ENCODE measurements at regions not wholly inside any gene's neighbourhood (a gene's known extent, or its start where the extent isn't known, plus 50 kb on each side); places are given as distances from the start of the nearest gene placed in this dataset.

- H3K27ac ChIP-seq (ENCODE audit: low read depth): no peak overlapping the region
- H3K27me3 Mint-ChIP-seq (ENCODE audit: insufficient read depth, low read depth, poor library complexity): no peaks in the 10 kb centered on the region
- peaks cover 10% of the 10 kb centered on the region; the same call in 1 of the 2 replicates for H3K9me2 ChIP-seq (ENCODE audit: insufficient read depth)
- no peaks in the 10 kb centered on the region for H3K36me3 ChIP-seq (ENCODE audit: insufficient read depth)
- no peaks in the 10 kb centered on the region for H3K27me3 ChIP-seq (ENCODE audit: insufficient read depth)
- DNase-seq (ENCODE audit: low spot score): no peak
- H3K4me2 ChIP-seq: no peak overlapping the region
- H3F3A ChIP-seq (replicated peaks; ENCODE audit: low read depth): no peaks in the 10 kb centered on the region
- H3K9me3 Mint-ChIP-seq: no peaks in the 10 kb centered on the region; the same call in 2 of the 3 replicates
- peaks cover 20% of the 10 kb centered on the region for H3K4me1 Mint-ChIP-seq
- no peak overlapping the region for H2AFZ ChIP-seq
- H3K4me3 Mint-ChIP-seq: no peak overlapping the region
- TF ChIP-seq CREB1 (CRISPR knock-in tag; IDR thresholded peaks at IDR 0.05; ENCODE audit: low read depth): no peak
- TF ChIP-seq ZNF331 (CRISPR knock-in tag; IDR thresholded peaks at IDR 0.05; ENCODE audit: low read depth): no peak
- no peak for TF ChIP-seq ZNF114 (CRISPR knock-in tag; IDR thresholded peaks at IDR 0.05)
- TF ChIP-seq ZNF462 (CRISPR knock-in tag; IDR thresholded peaks at IDR 0.05): no peak
- no peak for TF ChIP-seq JUNB (IDR thresholded peaks at IDR 0.05; ENCODE audit: unreplicated experiment)
- TF ChIP-seq REST (IDR thresholded peaks at IDR 0.05; ENCODE audit: unreplicated experiment): no peak
- TF ChIP-seq EZH2phosphoT487 (IDR thresholded peaks at IDR 0.05; ENCODE audit: unreplicated experiment): no peak
- no peak for TF ChIP-seq STAT1 (IDR thresholded peaks at IDR 0.05; ENCODE audit: unreplicated experiment)
- no peak for TF ChIP-seq ETS1 (IDR thresholded peaks at IDR 0.05)
- TF ChIP-seq CTCF (conservative IDR thresholded peaks at IDR 0.05; ENCODE audit: low read depth in 2 of 2): no peak
- TF ChIP-seq NANOG (IDR thresholded peaks at IDR 0.05; ENCODE audit: borderline replicate concordance): no peak
- no peak for TF ChIP-seq POLR2AphosphoS5 (IDR thresholded peaks at IDR 0.05; ENCODE audit: low read depth)
- no peak overlapping the region for H3K27ac Mint-ChIP-seq
- H3K79me2 ChIP-seq (replicated peaks; ENCODE audit: insufficient read depth): no peaks in the 10 kb centered on the region
- H3K4me1 ChIP-seq (ENCODE audit: insufficient read depth): peaks cover 5% of the 10 kb centered on the region; the same call in 1 of the 2 replicates
- H3K4me3 ChIP-seq: no peak overlapping the region
- no peaks in the 10 kb centered on the region for H4K20me1 ChIP-seq (replicated peaks; ENCODE audit: insufficient read depth)
- no peak for ATAC-seq
- H3K36me3 Mint-ChIP-seq (ENCODE audit: low read depth): no peaks in the 10 kb centered on the region
Observed at GRCh38 chr7:43042302-43042701, 70.1 kb upstream of the HECW1 start.
